SK-N-SH (cell line): ENCODE measurements at regions not wholly inside any gene's neighbourhood (a gene's known extent, or its start where the extent isn't known, plus 50 kb on each side); places are given as distances from the start of the nearest gene placed in this dataset.
"Not testable (repeated sequence)": the region's sequence is repeated elsewhere in the genome, so short reads cannot be mapped to it uniquely, and the experiment has no call there.

Source experiments
- EZH2phosphoT487 ChIP-seq: fragments of 200-600 bp; sonication (generic); IDR thresholded peaks from 2 replicates; pipeline ENCODE4 v1.6.1; 2017; ENCODE audit warnings: low read depth, mixed run types, mild to moderate bottlenecking, antibody characterized with exemption, moderate library complexity, borderline replicate concordance
- FOXJ3 ChIP-seq: sonication (generic); formaldehyde crosslinking; IDR thresholded peaks from 2 replicates; pipeline ENCODE4 v1.5.1; 2020; ENCODE audit warnings: mild to moderate bottlenecking, missing genetic modification reagents
- FOXM1 ChIP-seq: IDR thresholded peaks from 2 replicates; pipeline ENCODE4 v1.4.0; 2012; ENCODE audit warnings: low read depth, mild to moderate bottlenecking
- RAD21 ChIP-seq: IDR thresholded peaks from 2 replicates; pipeline ENCODE4 v1.6.1; 2012; ENCODE audit warnings: mild to moderate bottlenecking, low read length
- RCOR1 ChIP-seq: fragments of 150-350 bp; IDR thresholded peaks from 2 replicates; pipeline ENCODE4 v1.6.1; 2017; ENCODE audit warnings: antibody characterized with exemption, low read length
- YY1 ChIP-seq: IDR thresholded peaks from 2 replicates; pipeline ENCODE4 v1.4.0; 2012; ENCODE audit warnings: low read depth, mild to moderate bottlenecking
- TF ChIP-seq, protein P1 (sequence below): IDR thresholded peaks from 2 replicates; pipeline ENCODE4 v1.6.1; 2012; ENCODE audit warnings: mild to moderate bottlenecking, low read depth, low read length, moderate library complexity
- TF ChIP-seq, protein P2 (sequence below): fragments of 200-600 bp; sonication (generic); IDR thresholded peaks from 2 replicates; pipeline ENCODE4 v1.6.1; 2017; ENCODE audit warnings: antibody characterized with exemption, mild to moderate bottlenecking, moderate library complexity
- TF ChIP-seq, protein P3 (sequence below): IDR thresholded peaks from 2 replicates; pipeline ENCODE4 v1.4.0; 2012; ENCODE audit warnings: low read depth
- TF ChIP-seq, protein P4 (sequence below): IDR thresholded peaks from 2 replicates; pipeline ENCODE4 v1.4.0; 2012; ENCODE audit warnings: low read depth, borderline replicate concordance

DNA sequence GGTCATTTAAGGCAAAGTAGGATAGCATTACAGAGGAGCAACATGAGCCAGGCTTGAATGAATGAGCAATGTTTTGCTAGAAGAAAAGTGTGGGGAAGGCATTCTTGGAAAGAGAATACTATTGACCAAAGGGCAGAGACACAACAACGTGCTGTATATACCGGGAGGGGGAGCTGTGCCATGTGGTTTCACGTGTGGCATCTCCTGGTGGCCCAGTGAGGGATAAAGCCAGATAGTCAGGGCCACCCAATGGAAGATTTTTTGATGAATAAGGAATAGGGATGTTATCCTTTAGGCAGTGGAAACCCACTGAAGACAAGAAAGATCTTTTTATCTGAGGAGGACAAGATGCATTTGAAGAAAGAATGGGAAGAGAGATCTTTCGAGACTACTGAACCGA, 90.2 kb downstream of the ATP6V0E2 start:
- TF ChIP-seq, protein P1, sequence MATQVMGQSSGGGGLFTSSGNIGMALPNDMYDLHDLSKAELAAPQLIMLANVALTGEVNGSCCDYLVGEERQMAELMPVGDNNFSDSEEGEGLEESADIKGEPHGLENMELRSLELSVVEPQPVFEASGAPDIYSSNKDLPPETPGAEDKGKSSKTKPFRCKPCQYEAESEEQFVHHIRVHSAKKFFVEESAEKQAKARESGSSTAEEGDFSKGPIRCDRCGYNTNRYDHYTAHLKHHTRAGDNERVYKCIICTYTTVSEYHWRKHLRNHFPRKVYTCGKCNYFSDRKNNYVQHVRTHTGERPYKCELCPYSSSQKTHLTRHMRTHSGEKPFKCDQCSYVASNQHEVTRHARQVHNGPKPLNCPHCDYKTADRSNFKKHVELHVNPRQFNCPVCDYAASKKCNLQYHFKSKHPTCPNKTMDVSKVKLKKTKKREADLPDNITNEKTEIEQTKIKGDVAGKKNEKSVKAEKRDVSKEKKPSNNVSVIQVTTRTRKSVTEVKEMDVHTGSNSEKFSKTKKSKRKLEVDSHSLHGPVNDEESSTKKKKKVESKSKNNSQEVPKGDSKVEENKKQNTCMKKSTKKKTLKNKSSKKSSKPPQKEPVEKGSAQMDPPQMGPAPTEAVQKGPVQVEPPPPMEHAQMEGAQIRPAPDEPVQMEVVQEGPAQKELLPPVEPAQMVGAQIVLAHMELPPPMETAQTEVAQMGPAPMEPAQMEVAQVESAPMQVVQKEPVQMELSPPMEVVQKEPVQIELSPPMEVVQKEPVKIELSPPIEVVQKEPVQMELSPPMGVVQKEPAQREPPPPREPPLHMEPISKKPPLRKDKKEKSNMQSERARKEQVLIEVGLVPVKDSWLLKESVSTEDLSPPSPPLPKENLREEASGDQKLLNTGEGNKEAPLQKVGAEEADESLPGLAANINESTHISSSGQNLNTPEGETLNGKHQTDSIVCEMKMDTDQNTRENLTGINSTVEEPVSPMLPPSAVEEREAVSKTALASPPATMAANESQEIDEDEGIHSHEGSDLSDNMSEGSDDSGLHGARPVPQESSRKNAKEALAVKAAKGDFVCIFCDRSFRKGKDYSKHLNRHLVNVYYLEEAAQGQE: not testable (repeated sequence)
- TF ChIP-seq, protein P2, sequence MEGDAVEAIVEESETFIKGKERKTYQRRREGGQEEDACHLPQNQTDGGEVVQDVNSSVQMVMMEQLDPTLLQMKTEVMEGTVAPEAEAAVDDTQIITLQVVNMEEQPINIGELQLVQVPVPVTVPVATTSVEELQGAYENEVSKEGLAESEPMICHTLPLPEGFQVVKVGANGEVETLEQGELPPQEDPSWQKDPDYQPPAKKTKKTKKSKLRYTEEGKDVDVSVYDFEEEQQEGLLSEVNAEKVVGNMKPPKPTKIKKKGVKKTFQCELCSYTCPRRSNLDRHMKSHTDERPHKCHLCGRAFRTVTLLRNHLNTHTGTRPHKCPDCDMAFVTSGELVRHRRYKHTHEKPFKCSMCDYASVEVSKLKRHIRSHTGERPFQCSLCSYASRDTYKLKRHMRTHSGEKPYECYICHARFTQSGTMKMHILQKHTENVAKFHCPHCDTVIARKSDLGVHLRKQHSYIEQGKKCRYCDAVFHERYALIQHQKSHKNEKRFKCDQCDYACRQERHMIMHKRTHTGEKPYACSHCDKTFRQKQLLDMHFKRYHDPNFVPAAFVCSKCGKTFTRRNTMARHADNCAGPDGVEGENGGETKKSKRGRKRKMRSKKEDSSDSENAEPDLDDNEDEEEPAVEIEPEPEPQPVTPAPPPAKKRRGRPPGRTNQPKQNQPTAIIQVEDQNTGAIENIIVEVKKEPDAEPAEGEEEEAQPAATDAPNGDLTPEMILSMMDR: not testable (repeated sequence)
- TF ChIP-seq RCOR1; EZH2phosphoT487; FOXM1; FOXJ3 (CRISPR knock-in tag); YY1; RAD21: not testable (repeated sequence)
- TF ChIP-seq, protein P3, sequence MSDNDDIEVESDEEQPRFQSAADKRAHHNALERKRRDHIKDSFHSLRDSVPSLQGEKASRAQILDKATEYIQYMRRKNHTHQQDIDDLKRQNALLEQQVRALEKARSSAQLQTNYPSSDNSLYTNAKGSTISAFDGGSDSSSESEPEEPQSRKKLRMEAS: not testable (repeated sequence)
- TF ChIP-seq, protein P4, sequence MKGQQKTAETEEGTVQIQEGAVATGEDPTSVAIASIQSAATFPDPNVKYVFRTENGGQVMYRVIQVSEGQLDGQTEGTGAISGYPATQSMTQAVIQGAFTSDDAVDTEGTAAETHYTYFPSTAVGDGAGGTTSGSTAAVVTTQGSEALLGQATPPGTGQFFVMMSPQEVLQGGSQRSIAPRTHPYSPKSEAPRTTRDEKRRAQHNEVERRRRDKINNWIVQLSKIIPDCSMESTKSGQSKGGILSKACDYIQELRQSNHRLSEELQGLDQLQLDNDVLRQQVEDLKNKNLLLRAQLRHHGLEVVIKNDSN: not testable (repeated sequence)
